ENCODE measurements at regions not wholly inside any gene's neighbourhood (a gene's known extent, or its start where the extent isn't known, plus 50 kb on each side); places are given as distances from the start of the nearest gene placed in this dataset.

GRCh38 chr3:74470313-74470712 is 144.1 kb downstream of the CNTN3 start:
- Histone ChIP-seq H3K36me3 (no peaks in the 10 kb centered on the region), H3K4me1 (no peaks in the 10 kb centered on the region), H3K9me3 (no peaks in the 10 kb centered on the region), H3K27ac (no peak overlapping the region), H3K4me3 (no peak overlapping the region), H3K27me3 (no peaks in the 10 kb centered on the region)
- DNase-seq (no peak), ATAC-seq (ENCODE audit: low FRiP score in 2 of 2) (no peak)
- WGBS, 2 donors, result 87 to 91% methylated on average over 4 of the region's 4 CpGs
- TF ChIP-seq EP300 (IDR thresholded peaks at IDR 0.05) (no peak), POLR2A (IDR thresholded peaks at IDR 0.05) (no peak), POLR2AphosphoS5 (IDR thresholded peaks at IDR 0.05) (no peak), CTCF (IDR thresholded peaks at IDR 0.05) (no peak)

- Histone ChIP-seq H3K27ac (no peak overlapping the region), H3K4me3 (no peak overlapping the region), H3K27me3 (no peaks in the 10 kb centered on the region), H3K9me3 (no peaks in the 10 kb centered on the region), H3K36me3 (no peaks in the 10 kb centered on the region), H3K4me1 (no peaks in the 10 kb centered on the region)
- TF ChIP-seq POLR2AphosphoS5 (IDR thresholded peaks at IDR 0.05), result no peak
- no peak for TF ChIP-seq CTCF (IDR thresholded peaks at IDR 0.05)
- no peak for TF ChIP-seq EP300 (IDR thresholded peaks at IDR 0.05)
- TF ChIP-seq POLR2A (IDR thresholded peaks at IDR 0.05), result no peak
- DNase-seq (no peak), ATAC-seq (ENCODE audit: low FRiP score in 2 of 2) (no peak)
- WGBS, 2 donors, result 93% methylated on average over 8 of the region's 8 CpGs
These were observed 144.7 kb downstream of the CNTN3 start for GRCh38 chr3:74469713-74470112.

- no peaks in the 10 kb centered on the region for H3K27me3 ChIP-seq
- no peaks in the 10 kb centered on the region for H3K4me1 ChIP-seq
- WGBS, 2 donors, result 91 to 95% methylated on average over 3 of the region's 3 CpGs
- no peak for ATAC-seq (ENCODE audit: low FRiP score in 2 of 2)
- no peak overlapping the region for H3K4me3 ChIP-seq
- TF ChIP-seq EP300 (IDR thresholded peaks at IDR 0.05) (no peak), POLR2A (IDR thresholded peaks at IDR 0.05) (no peak), POLR2AphosphoS5 (IDR thresholded peaks at IDR 0.05) (no peak), CTCF (IDR thresholded peaks at IDR 0.05) (no peak)
- H3K27ac ChIP-seq, result no peak overlapping the region
- H3K9me3 ChIP-seq, result no peaks in the 10 kb centered on the region
- H3K36me3 ChIP-seq, result no peaks in the 10 kb centered on the region
- DNase-seq, result no peak
These were observed 145.3 kb downstream of the CNTN3 start for GRCh38 chr3:74469151-74469550.

- 28 to 37% methylated on average over 4 of the region's 4 CpGs for WGBS, 2 donors
- no peak for ATAC-seq (ENCODE audit: low FRiP score in 2 of 2)
- TF ChIP-seq CTCF (IDR thresholded peaks at IDR 0.05) (no peak), POLR2A (IDR thresholded peaks at IDR 0.05) (no peak), POLR2AphosphoS5 (IDR thresholded peaks at IDR 0.05) (no peak), EP300 (IDR thresholded peaks at IDR 0.05) (no peak)
- H3K36me3 ChIP-seq, result no peaks in the 10 kb centered on the region
- H3K27ac ChIP-seq, result no peak overlapping the region
- DNase-seq, result no peak
- no peaks in the 10 kb centered on the region for H3K27me3 ChIP-seq
- no peak overlapping the region for H3K4me3 ChIP-seq
- H3K4me1 ChIP-seq, result no peaks in the 10 kb centered on the region
- no peaks in the 10 kb centered on the region for H3K9me3 ChIP-seq
These were observed 148.6 kb downstream of the CNTN3 start for GRCh38 chr3:74465715-74466410.

- Histone ChIP-seq H3K27me3 (no peaks in the 10 kb centered on the region), H3K4me3 (no peak overlapping the region), H3K27ac (no peak overlapping the region), H3K4me1 (no peaks in the 10 kb centered on the region), H3K36me3 (no peaks in the 10 kb centered on the region), H3K9me3 (no peaks in the 10 kb centered on the region)
- TF ChIP-seq EP300 (IDR thresholded peaks at IDR 0.05) (no peak), POLR2AphosphoS5 (IDR thresholded peaks at IDR 0.05) (no peak), CTCF (IDR thresholded peaks at IDR 0.05) (no peak), POLR2A (IDR thresholded peaks at IDR 0.05) (no peak)
- ATAC-seq (ENCODE audit: low FRiP score in 2 of 2) (no peak), DNase-seq (no peak)
- WGBS, 2 donors, result 82% methylated on average over 4 of the region's 4 CpGs
These were observed 150.9 kb downstream of the CNTN3 start for GRCh38 chr3:74463515-74463914.

Data from upper lobe of left lung (tissue), 6 donors.